ENCODE measurements at regions not wholly inside any gene's neighbourhood (a gene's known extent, or its start where the extent isn't known, plus 50 kb on each side); places are given as distances from the start of the nearest gene placed in this dataset.

DNA sequence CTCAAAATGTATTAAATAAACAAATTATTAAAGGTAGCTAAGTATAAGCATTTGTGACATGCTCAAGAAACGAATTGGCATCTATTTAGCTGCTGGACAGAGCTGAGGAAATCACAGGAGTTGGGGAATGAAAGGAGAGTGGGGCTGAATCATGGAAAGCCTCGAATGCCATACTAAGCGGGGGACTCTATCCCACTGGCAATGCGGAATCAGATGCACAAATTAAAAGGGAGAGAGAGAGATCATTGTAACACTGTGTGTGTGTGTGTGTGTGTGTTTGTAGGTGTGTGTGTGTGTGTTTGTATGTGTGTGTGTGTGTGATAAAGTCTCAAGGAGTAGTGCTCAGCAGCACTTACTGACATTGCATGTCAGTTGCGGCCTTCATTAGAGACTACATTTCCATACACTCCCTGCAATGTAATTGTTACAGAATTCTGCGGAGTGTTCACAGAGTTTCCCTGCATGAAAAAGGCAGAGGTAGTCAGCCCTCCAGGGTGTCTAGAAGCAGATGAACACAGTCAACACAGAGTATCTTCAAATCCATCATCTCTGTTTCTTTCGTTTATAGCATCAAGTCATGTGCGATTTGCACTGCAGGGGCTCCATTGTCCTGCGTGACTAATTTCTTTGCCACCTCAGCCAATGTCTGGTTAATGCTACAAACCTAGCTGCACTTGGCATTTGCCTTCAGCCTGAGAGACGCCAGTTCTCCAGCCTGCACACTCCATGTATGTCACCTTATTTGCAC is 111.7 kb upstream of the CYRIA start:
- DNase-seq (ENCODE audit: low read depth) = no peak
- no peak overlapping the region for H3K4me3 ChIP-seq (ENCODE audit: low read depth, low read length)
- no peak for TF ChIP-seq CTCF (conservative IDR thresholded peaks at IDR 0.05; ENCODE audit: low read depth, low read length)

DNA sequence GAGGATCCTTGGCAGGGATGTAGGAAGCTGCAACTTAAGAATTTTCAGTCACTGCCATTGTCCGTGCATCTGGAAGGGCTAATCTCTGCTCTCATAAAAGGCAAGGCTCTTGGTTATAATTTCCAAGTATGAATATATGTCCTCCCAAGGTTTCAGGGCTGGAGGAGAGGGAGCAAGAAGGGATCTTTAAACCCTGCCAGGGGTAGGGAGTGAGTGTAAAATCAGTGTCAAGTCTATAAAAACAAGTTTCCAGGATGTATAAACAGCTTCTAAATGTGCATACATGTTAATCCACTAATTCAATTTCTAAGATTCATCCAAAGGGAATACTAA is 110.2 kb upstream of the CYRIA start:
- TF ChIP-seq CTCF (conservative IDR thresholded peaks at IDR 0.05; ENCODE audit: low read depth, low read length) = no peak
- no peak for DNase-seq (ENCODE audit: low read depth)
- no peak overlapping the region for H3K4me3 ChIP-seq (ENCODE audit: low read depth, low read length)

GRCh38 chr2:16774980-16775898 is 109.6 kb upstream of the CYRIA start:
- H3K4me3 ChIP-seq (ENCODE audit: low read depth, low read length) = no peak overlapping the region
- no peak for DNase-seq (ENCODE audit: low read depth)
- TF ChIP-seq CTCF (conservative IDR thresholded peaks at IDR 0.05; ENCODE audit: low read depth, low read length) = no peak

GRCh38 chr2:16774091-16774490 is 108.5 kb upstream of the CYRIA start:
- no peak for TF ChIP-seq CTCF (conservative IDR thresholded peaks at IDR 0.05; ENCODE audit: low read depth, low read length)
- no peak for DNase-seq (ENCODE audit: low read depth)
- no peak overlapping the region for H3K4me3 ChIP-seq (ENCODE audit: low read depth, low read length)

DNA sequence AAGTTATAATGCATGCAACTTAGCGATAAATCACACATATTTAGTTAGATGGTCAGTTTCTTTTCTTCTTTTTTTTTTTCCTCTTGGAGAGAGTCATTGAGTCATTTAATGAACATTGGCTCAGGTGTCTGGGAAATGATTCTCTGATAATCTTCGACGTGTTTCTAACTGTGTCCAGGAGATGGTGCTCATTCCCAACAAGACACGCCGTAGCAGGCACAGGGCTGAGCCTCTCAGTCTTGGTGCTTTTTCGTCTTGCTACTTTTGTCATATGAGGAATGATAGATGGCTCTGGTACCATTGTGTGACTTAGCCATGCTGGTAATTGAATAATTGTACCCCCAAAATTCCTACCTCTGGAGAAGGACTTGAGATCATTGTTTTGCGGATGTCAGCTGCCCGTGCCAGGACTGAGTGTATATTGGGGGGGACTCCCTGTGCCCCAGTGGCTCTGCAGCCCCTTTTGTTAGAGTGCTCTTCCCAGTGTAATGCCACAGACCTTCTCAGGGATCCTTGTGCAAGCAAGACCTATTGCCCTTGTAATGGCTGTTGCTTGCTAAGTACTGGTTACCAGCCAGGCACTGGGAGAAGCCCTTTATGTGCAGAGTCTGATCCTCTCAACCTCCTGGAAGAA is 107.6 kb upstream of the CYRIA start:
- DNase-seq (ENCODE audit: low read depth) = no peak
- TF ChIP-seq CTCF (conservative IDR thresholded peaks at IDR 0.05; ENCODE audit: low read depth, low read length) = peak; percentile 77
- no peak overlapping the region for H3K4me3 ChIP-seq (ENCODE audit: low read depth, low read length)

GRCh38 chr2:16767789-16768476 is 102.3 kb upstream of the CYRIA start:
- TF ChIP-seq CTCF (conservative IDR thresholded peaks at IDR 0.05; ENCODE audit: low read depth, low read length) = no peak
- no peak for DNase-seq (ENCODE audit: low read depth)
- H3K4me3 ChIP-seq (ENCODE audit: low read depth, low read length) = no peak overlapping the region
